ENCODE measurements at regions not wholly inside any gene's neighbourhood (a gene's known extent, or its start where the extent isn't known, plus 50 kb on each side); places are given as distances from the start of the nearest gene placed in this dataset.
A peak's percentile ranks its signal among the peaks of the same experiment; 100 is the strongest.

DNA sequence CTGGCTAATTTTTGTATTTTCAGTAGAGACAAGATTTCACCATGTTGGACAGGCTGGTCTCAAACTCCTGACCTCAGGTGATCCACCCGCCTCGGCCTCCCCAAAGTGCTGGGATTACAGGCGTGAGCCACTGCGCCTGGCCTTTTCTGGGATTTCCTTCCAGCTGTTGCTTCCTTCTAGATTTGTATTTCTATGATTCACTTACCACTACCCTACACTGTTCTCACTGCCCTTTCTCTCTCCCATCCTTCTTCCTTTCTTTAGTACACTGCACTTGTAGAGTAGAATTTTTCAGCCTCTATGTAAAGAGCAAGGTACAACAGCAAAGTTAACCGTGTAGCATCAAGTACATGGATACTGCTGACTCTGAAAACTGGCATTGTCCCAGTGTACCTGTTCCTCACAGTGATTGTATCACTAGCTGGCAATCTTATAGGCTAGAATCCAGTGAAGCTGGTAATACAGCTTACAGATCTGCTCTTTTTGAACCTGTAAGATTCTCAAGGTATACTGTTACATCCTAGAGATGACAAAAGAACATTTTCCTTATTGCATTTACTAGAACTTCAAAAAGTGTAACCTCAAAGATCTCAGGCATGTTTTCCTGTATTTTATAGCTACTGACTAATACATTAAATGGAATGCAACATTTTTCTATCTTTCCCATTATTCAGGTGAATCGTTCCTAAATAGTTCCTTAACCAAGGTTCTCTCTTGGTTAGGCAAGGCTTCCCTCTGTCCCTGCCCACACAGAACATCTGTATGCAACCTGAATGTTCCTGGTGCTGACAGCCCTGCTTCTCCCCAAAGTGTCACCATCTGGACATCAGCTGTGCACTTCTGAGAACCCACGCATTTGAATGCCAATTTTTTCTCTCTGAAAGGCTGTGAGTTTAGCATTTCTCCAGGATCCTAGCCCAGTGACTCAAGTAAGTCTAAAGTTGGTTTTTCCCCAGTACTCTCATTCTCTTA, 74.1 kb upstream of the RAP2B start:
- ChIA-PET CTCF (interaction anchor here (1.2 kb wide), 1 partner anchor 8 kb away, joined by 3 read pairs; no protein-coding TSS in a partner anchor), POLR2A (no interaction called here)
- Histone ChIP-seq H3F3A (replicated peaks; ENCODE audit: insufficient read depth) (peaks cover 13% of the 10 kb centered on the region), H3K4me2 (no peak overlapping the region), H3K9me3 (no peaks in the 10 kb centered on the region), H3K27me3 (ENCODE audit: insufficient read depth) (no peaks in the 10 kb centered on the region), H3K9ac (no peak overlapping the region), H3K36me3 (replicated peaks in 1 of 2; ENCODE audit: control insufficient read depth in 1 of 2, insufficient read depth in 2 of 2, low read length in 1 of 2) (no peaks in the 10 kb centered on the region), H3K79me2 (ENCODE audit: insufficient read depth) (no peaks in the 10 kb centered on the region), H3K4me1 (ENCODE audit: control insufficient read depth in 1 of 2, insufficient read depth in 2 of 2, low read depth in 1 of 2, low read length in 1 of 2) (peaks cover 3 to 6% of the 10 kb centered on the region in 2 experiments; a peak in 2 of 4 replicates), H3K27ac (ENCODE audit: low read depth in 2 of 2, low read length in 1 of 2) (0 out of 4 replicates have a peak overlapping the region, but pooled peaks of 1 of the 2 experiments have one; percentile 3), H4K20me1 (ENCODE audit: insufficient read depth) (no peaks in the 10 kb centered on the region), H2AFZ (ENCODE audit: low read depth) (no peak overlapping the region; the same call in 1 of the 2 replicates), H3K9me2 (no peaks in the 10 kb centered on the region), H3K4me3 (ENCODE audit: low read depth in 2 of 2, low read length in 1 of 2) (no peak overlapping the region)
- 58% methylated on average over 7 of the region's 7 CpGs for WGBS (ENCODE audit: low lambda C conversion rate)
- no peak for DNase-seq
- TF ChIP-seq TCF12 (IDR thresholded peaks at IDR 0.05) (peak; percentile 83), FOXM1 (IDR thresholded peaks at IDR 0.05; ENCODE audit: low read depth) (no peak)

DNA sequence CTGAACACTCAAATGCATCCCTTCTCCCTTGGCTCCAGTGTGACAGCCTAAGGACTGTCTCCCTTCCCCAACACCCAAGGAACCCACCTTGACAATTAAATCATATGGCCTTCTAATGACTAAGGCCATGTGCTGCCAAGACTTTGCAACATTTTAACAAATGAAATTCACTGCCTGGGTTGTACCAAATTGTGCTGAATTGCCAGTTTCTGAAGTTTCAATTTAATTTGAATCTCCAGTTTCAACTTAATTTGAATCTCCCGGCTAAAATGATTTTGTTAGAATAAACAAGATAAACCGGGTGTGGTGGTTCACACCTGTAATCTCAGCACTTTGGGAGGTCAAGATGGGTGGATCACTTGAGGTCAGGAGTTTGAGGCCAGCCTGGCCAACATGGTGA, 72.4 kb upstream of the RAP2B start:
- POLR2A ChIA-PET = no interaction called here
- Histone ChIP-seq H4K20me1 (ENCODE audit: insufficient read depth) (no peaks in the 10 kb centered on the region), H3K4me2 (no peak overlapping the region), H3K36me3 (replicated peaks in 1 of 2; ENCODE audit: control insufficient read depth in 1 of 2, insufficient read depth in 2 of 2, low read length in 1 of 2) (no peaks in the 10 kb centered on the region), H3K9me2 (no peaks in the 10 kb centered on the region), H3K79me2 (ENCODE audit: insufficient read depth) (no peaks in the 10 kb centered on the region), H3K9me3 (no peaks in the 10 kb centered on the region), H3K4me3 (ENCODE audit: low read depth in 2 of 2, low read length in 1 of 2) (no peak overlapping the region), H3K27ac (ENCODE audit: low read depth in 2 of 2, low read length in 1 of 2) (no peak overlapping the region), H3K9ac (no peak overlapping the region), H2AFZ (ENCODE audit: low read depth) (no peak overlapping the region), H3K4me1 (ENCODE audit: control insufficient read depth in 1 of 2, insufficient read depth in 2 of 2, low read depth in 1 of 2, low read length in 1 of 2) (peaks cover 3 to 16% of the 10 kb centered on the region in 2 experiments; a peak in 3 of 4 replicates), H3F3A (replicated peaks; ENCODE audit: insufficient read depth) (peaks cover 24% of the 10 kb centered on the region), H3K27me3 (ENCODE audit: insufficient read depth) (no peaks in the 10 kb centered on the region)
- 84% methylated on average over 2 of the region's 2 CpGs for WGBS (ENCODE audit: low lambda C conversion rate)
- TF ChIP-seq, protein P1, sequence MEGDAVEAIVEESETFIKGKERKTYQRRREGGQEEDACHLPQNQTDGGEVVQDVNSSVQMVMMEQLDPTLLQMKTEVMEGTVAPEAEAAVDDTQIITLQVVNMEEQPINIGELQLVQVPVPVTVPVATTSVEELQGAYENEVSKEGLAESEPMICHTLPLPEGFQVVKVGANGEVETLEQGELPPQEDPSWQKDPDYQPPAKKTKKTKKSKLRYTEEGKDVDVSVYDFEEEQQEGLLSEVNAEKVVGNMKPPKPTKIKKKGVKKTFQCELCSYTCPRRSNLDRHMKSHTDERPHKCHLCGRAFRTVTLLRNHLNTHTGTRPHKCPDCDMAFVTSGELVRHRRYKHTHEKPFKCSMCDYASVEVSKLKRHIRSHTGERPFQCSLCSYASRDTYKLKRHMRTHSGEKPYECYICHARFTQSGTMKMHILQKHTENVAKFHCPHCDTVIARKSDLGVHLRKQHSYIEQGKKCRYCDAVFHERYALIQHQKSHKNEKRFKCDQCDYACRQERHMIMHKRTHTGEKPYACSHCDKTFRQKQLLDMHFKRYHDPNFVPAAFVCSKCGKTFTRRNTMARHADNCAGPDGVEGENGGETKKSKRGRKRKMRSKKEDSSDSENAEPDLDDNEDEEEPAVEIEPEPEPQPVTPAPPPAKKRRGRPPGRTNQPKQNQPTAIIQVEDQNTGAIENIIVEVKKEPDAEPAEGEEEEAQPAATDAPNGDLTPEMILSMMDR (IDR thresholded peaks at IDR 0.05) = no peak
- no peak for TF ChIP-seq TEAD4 (IDR thresholded peaks at IDR 0.05; ENCODE audit: borderline replicate concordance, insufficient read depth)
- CTCF ChIA-PET = no interaction called here
- no peak for DNase-seq

- Histone ChIP-seq H4K20me1 (ENCODE audit: insufficient read depth) (no peaks in the 10 kb centered on the region), H3K9ac (no peak overlapping the region), H3K4me3 (ENCODE audit: low read depth in 2 of 2, low read length in 1 of 2) (no peak overlapping the region), H3K36me3 (replicated peaks in 1 of 2; ENCODE audit: control insufficient read depth in 1 of 2, insufficient read depth in 2 of 2, low read length in 1 of 2) (no peaks in the 10 kb centered on the region), H3K27me3 (ENCODE audit: insufficient read depth) (no peaks in the 10 kb centered on the region), H3F3A (replicated peaks; ENCODE audit: insufficient read depth) (peaks cover 24% of the 10 kb centered on the region), H3K4me2 (no peak overlapping the region), H3K9me3 (no peaks in the 10 kb centered on the region), H3K9me2 (no peaks in the 10 kb centered on the region), H2AFZ (ENCODE audit: low read depth) (no peak overlapping the region), H3K79me2 (ENCODE audit: insufficient read depth) (no peaks in the 10 kb centered on the region), H3K4me1 (ENCODE audit: control insufficient read depth in 1 of 2, insufficient read depth in 2 of 2, low read depth in 1 of 2, low read length in 1 of 2) (peaks cover 3 to 21% of the 10 kb centered on the region in 2 experiments; a peak in 3 of 4 replicates), H3K27ac (ENCODE audit: low read depth in 2 of 2, low read length in 1 of 2) (no peak overlapping the region)
- DNase-seq = no peak
- ChIA-PET CTCF (interaction anchor here (0.6 kb wide), 1 partner anchor 1769 kb away, joined by 4 read pairs; no protein-coding TSS in a partner anchor), POLR2A (no interaction called here)
- WGBS (ENCODE audit: low lambda C conversion rate) = 84% methylated on average over 1 of the region's 1 CpG
- TF ChIP-seq NFIC (IDR thresholded peaks at IDR 0.05; ENCODE audit: borderline replicate concordance) = no peak
- no peak for TF ChIP-seq ELF1 (IDR thresholded peaks at IDR 0.05)
- TF ChIP-seq, protein P1 (IDR thresholded peaks at IDR 0.05) = no peak
- TF ChIP-seq, protein P2, sequence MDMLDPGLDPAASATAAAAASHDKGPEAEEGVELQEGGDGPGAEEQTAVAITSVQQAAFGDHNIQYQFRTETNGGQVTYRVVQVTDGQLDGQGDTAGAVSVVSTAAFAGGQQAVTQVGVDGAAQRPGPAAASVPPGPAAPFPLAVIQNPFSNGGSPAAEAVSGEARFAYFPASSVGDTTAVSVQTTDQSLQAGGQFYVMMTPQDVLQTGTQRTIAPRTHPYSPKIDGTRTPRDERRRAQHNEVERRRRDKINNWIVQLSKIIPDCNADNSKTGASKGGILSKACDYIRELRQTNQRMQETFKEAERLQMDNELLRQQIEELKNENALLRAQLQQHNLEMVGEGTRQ (IDR thresholded peaks at IDR 0.05; ENCODE audit: borderline replicate concordance, low read depth, low read length) = no peak
Observed at GRCh38 chr3:153090973-153091372, 71.1 kb upstream of the RAP2B start.

Data from SK-N-SH (cell line).